CD4-positive, alpha-beta memory T cell (primary cell): ENCODE measurements at regions not wholly inside any gene's neighbourhood (a gene's known extent, or its start where the extent isn't known, plus 50 kb on each side); places are given as distances from the start of the nearest gene placed in this dataset.

Experiments used
- CTCF ChIA-PET: fragments of 350-600 bp; sonication (Branson Sonifier 250); formaldehyde crosslinking; loops from one replicate; lab custom pipeline; 2021; ENCODE audit warnings: inconsistent platforms; ENCODE audit not compliant: partially characterized antibody; lab: Charles Lee
- POLR2A ChIA-PET: fragments of 350-600 bp; sonication (Branson Sonifier 250); formaldehyde crosslinking; loops from one replicate; lab custom pipeline; 2021; ENCODE audit not compliant: partially characterized antibody; lab: Charles Lee
- DNase-seq, 5 donors: peaks; one replicate each; pipeline versions ENCODE4 v3.0.0 to v3.0.0-alpha.2; 2020 to 2022; ENCODE audit warnings: mixed read lengths in 1 of 5
- H3K27ac ChIP-seq: one replicate; pipeline ENCODE4 v1.7.0; 2013; ENCODE audit warnings: low read depth, low read length
- H3K27me3 ChIP-seq: 2 replicates; pipeline ENCODE4 v1.7.0; 2013; ENCODE audit warnings: mild to moderate bottlenecking, low read length, moderate library complexity; ENCODE audit not compliant: insufficient read depth
- H3K36me3 ChIP-seq: 2 replicates; pipeline ENCODE4 v1.7.0; 2013; ENCODE audit warnings: mild to moderate bottlenecking, low read length, moderate library complexity; ENCODE audit not compliant: insufficient read depth
- H3K4me1 ChIP-seq: 2 replicates; pipeline ENCODE4 v1.7.0; 2013; ENCODE audit warnings: mild to moderate bottlenecking, low read length, moderate library complexity; ENCODE audit not compliant: insufficient read depth
- H3K4me3 ChIP-seq, 2 donors: one replicate each; pipeline ENCODE4 v1.7.0; 2013; ENCODE audit warnings: low read length in 2 of 2, mild to moderate bottlenecking in 1 of 2
- H3K9me3 ChIP-seq, 2 donors: one replicate each; pipeline ENCODE4 v1.7.0; 2013; ENCODE audit warnings: low read length in 2 of 2, control low read depth in 1 of 2; ENCODE audit not compliant: control insufficient read depth in 1 of 2
- H3K27ac Mint-ChIP-seq, 7 donors: one replicate each; pipeline ENCODE4 v1.8.0; 2020 to 2021; ENCODE audit warnings: mixed read lengths in 7 of 7, mild to moderate bottlenecking in 6 of 7, inconsistent platforms in 3 of 7, moderate library complexity in 3 of 7
- H3K27me3 Mint-ChIP-seq, 2 donors: one replicate each; pipeline ENCODE4 v1.8.0; 2020 to 2021; ENCODE audit warnings: mixed read lengths in 2 of 2
- H3K36me3 Mint-ChIP-seq, 2 donors: one replicate each; pipeline ENCODE4 v1.8.0; 2020 to 2021; ENCODE audit warnings: mixed read lengths in 2 of 2, inconsistent platforms in 1 of 2, mild to moderate bottlenecking in 1 of 2
- H3K4me1 Mint-ChIP-seq, 4 donors: one replicate each; pipeline ENCODE4 v1.8.0; 2020 to 2021; ENCODE audit warnings: mixed read lengths in 4 of 4, mild to moderate bottlenecking in 1 of 4
- H3K4me3 Mint-ChIP-seq, 8 donors: one replicate each; pipeline ENCODE4 v1.8.0; 2020 to 2021; ENCODE audit warnings: mixed read lengths in 8 of 8, mild to moderate bottlenecking in 7 of 8, moderate library complexity in 6 of 8, inconsistent platforms in 3 of 8
- H3K9me3 Mint-ChIP-seq, 8 donors: one replicate each; pipeline ENCODE4 v1.8.0; 2020 to 2021; ENCODE audit warnings: mixed read lengths in 8 of 8, mild to moderate bottlenecking in 5 of 8, inconsistent platforms in 3 of 8, moderate library complexity in 1 of 8
- intact Hi-C: fragments of 100-400 bp; cut with micrococcal nuclease; formaldehyde crosslinking; loops from one replicate; pipeline ENCODE4 v1.15.1; 2023

GRCh38 chrX:128294198-128294597 is 242.0 kb upstream of the ACTRT1 start:
- H3K27me3 ChIP-seq: no peaks in the 10 kb centered on the region
- POLR2A ChIA-PET: no interaction called here
- H3K4me1 ChIP-seq: no peaks in the 10 kb centered on the region
- Mint-ChIP-seq H3K9me3 (peaks cover 0 to 5% (median under 1%) of the 10 kb centered on the region in 8 donors), H3K4me3 (no peak overlapping the region), H3K4me1 (no peaks in the 10 kb centered on the region), H3K27ac (no peak overlapping the region), H3K27me3 (no peaks in the 10 kb centered on the region), H3K36me3 (no peaks in the 10 kb centered on the region)
- no peak overlapping the region for H3K4me3 ChIP-seq
- no peaks in the 10 kb centered on the region for H3K36me3 ChIP-seq
- DNase-seq: no peak
- intact Hi-C loops: no loop called here
- no peaks in the 10 kb centered on the region for H3K9me3 ChIP-seq
- CTCF ChIA-PET: no interaction called here
- H3K27ac ChIP-seq: no peak overlapping the region

- Histone ChIP-seq H3K36me3 (no peaks in the 10 kb centered on the region), H3K27me3 (no peaks in the 10 kb centered on the region), H3K9me3 (no peaks in the 10 kb centered on the region), H3K27ac (no peak overlapping the region), H3K4me1 (no peaks in the 10 kb centered on the region), H3K4me3 (no peak overlapping the region)
- intact Hi-C loops: no loop called here
- ChIA-PET POLR2A (no interaction called here), CTCF (no interaction called here)
- Mint-ChIP-seq H3K4me3 (no peak overlapping the region), H3K27me3 (no peaks in the 10 kb centered on the region), H3K27ac (no peak overlapping the region), H3K9me3 (peaks cover 0 to 5% (median 0%) of the 10 kb centered on the region in 8 donors), H3K4me1 (no peaks in the 10 kb centered on the region), H3K36me3 (no peaks in the 10 kb centered on the region)
- DNase-seq: no peak
These were observed 235.5 kb upstream of the ACTRT1 start for GRCh38 chrX:128287693-128288092.

- H3K27me3 ChIP-seq: no peaks in the 10 kb centered on the region
- no peaks in the 10 kb centered on the region for H3K4me1 Mint-ChIP-seq
- no peak overlapping the region for H3K27ac Mint-ChIP-seq
- POLR2A ChIA-PET: no interaction called here
- H3K27me3 Mint-ChIP-seq: no peaks in the 10 kb centered on the region
- peaks cover 0 to 7% (median 0%) of the 10 kb centered on the region in 8 donors for H3K9me3 Mint-ChIP-seq
- no peaks in the 10 kb centered on the region for H3K36me3 Mint-ChIP-seq
- DNase-seq: no peak
- no peak overlapping the region for H3K4me3 Mint-ChIP-seq
- no peak overlapping the region for H3K27ac ChIP-seq
- no peaks in the 10 kb centered on the region for H3K36me3 ChIP-seq
- no peaks in the 10 kb centered on the region for H3K9me3 ChIP-seq
- CTCF ChIA-PET: no interaction called here
- no peaks in the 10 kb centered on the region for H3K4me1 ChIP-seq
- no peak overlapping the region for H3K4me3 ChIP-seq
- intact Hi-C loops: no loop called here
These were observed 198.4 kb upstream of the ACTRT1 start for GRCh38 chrX:128250621-128251020.

GRCh38 chrX:128216364-128216763 is 164.2 kb upstream of the ACTRT1 start:
- Mint-ChIP-seq H3K27me3 (no peaks in the 10 kb centered on the region), H3K36me3 (no peaks in the 10 kb centered on the region), H3K9me3 (peaks cover 0 to 13% (median 6%) of the 10 kb centered on the region in 8 donors), H3K4me1 (no peaks in the 10 kb centered on the region), H3K27ac (no peak overlapping the region), H3K4me3 (no peak overlapping the region)
- DNase-seq: no peak
- H3K4me3 ChIP-seq: no peak overlapping the region
- POLR2A ChIA-PET: no interaction called here
- H3K27ac ChIP-seq: no peak overlapping the region
- CTCF ChIA-PET: no interaction called here
- no peaks in the 10 kb centered on the region for H3K36me3 ChIP-seq
- H3K9me3 ChIP-seq: no peaks in the 10 kb centered on the region
- H3K4me1 ChIP-seq: no peaks in the 10 kb centered on the region
- intact Hi-C loops: no loop called here
- no peaks in the 10 kb centered on the region for H3K27me3 ChIP-seq

GRCh38 chrX:128165884-128166408 is 113.7 kb upstream of the ACTRT1 start:
- no peak overlapping the region for H3K4me3 ChIP-seq
- no peaks in the 10 kb centered on the region for H3K27me3 ChIP-seq
- H3K27me3 Mint-ChIP-seq: no peaks in the 10 kb centered on the region
- H3K27ac Mint-ChIP-seq: no peak overlapping the region
- H3K4me1 ChIP-seq: no peaks in the 10 kb centered on the region
- POLR2A ChIA-PET: no interaction called here
- peaks cover 0 to 7% (median 0%) of the 10 kb centered on the region in 8 donors for H3K9me3 Mint-ChIP-seq
- no peak for DNase-seq
- CTCF ChIA-PET: no interaction called here
- H3K4me1 Mint-ChIP-seq: no peaks in the 10 kb centered on the region
- H3K9me3 ChIP-seq: no peaks in the 10 kb centered on the region
- H3K36me3 Mint-ChIP-seq: no peaks in the 10 kb centered on the region
- intact Hi-C loops: no loop called here
- H3K27ac ChIP-seq: no peak overlapping the region
- no peaks in the 10 kb centered on the region for H3K36me3 ChIP-seq
- no peak overlapping the region for H3K4me3 Mint-ChIP-seq

GRCh38 chrX:128156204-128156603 is 104.0 kb upstream of the ACTRT1 start:
- Histone ChIP-seq H3K4me3 (no peak overlapping the region), H3K36me3 (no peaks in the 10 kb centered on the region), H3K27me3 (no peaks in the 10 kb centered on the region), H3K4me1 (no peaks in the 10 kb centered on the region), H3K27ac (no peak overlapping the region), H3K9me3 (no peaks in the 10 kb centered on the region)
- ChIA-PET POLR2A (no interaction called here), CTCF (no interaction called here)
- no peak for DNase-seq
- no peaks in the 10 kb centered on the region for H3K4me1 Mint-ChIP-seq
- intact Hi-C loops: no loop called here
- H3K36me3 Mint-ChIP-seq: no peaks in the 10 kb centered on the region
- H3K27ac Mint-ChIP-seq: no peak overlapping the region
- H3K9me3 Mint-ChIP-seq: peaks cover 0 to 14% (median 4%) of the 10 kb centered on the region in 8 donors
- H3K4me3 Mint-ChIP-seq: no peak overlapping the region
- H3K27me3 Mint-ChIP-seq: no peaks in the 10 kb centered on the region

- Mint-ChIP-seq H3K9me3 (peaks cover 0 to 11% (median 0%) of the 10 kb centered on the region in 8 donors), H3K27me3 (no peaks in the 10 kb centered on the region), H3K4me3 (no peak overlapping the region), H3K4me1 (no peaks in the 10 kb centered on the region), H3K36me3 (no peaks in the 10 kb centered on the region), H3K27ac (no peak overlapping the region)
- intact Hi-C loops: no loop called here
- Histone ChIP-seq H3K36me3 (no peaks in the 10 kb centered on the region), H3K27me3 (no peaks in the 10 kb centered on the region), H3K4me1 (no peaks in the 10 kb centered on the region), H3K4me3 (no peak overlapping the region), H3K27ac (no peak overlapping the region), H3K9me3 (no peaks in the 10 kb centered on the region)
- no peak for DNase-seq
- POLR2A ChIA-PET: no interaction called here
- CTCF ChIA-PET: no interaction called here
These were observed 90.5 kb upstream of the ACTRT1 start for GRCh38 chrX:128142745-128143144.

GRCh38 chrX:128106630-128107029 is 54.4 kb upstream of the ACTRT1 start:
- H3K4me3 ChIP-seq: no peak overlapping the region
- Mint-ChIP-seq H3K36me3 (no peaks in the 10 kb centered on the region), H3K27me3 (no peaks in the 10 kb centered on the region), H3K4me3 (no peak overlapping the region), H3K27ac (no peak overlapping the region), H3K4me1 (no peaks in the 10 kb centered on the region), H3K9me3 (peaks cover 0 to 9% (median 0%) of the 10 kb centered on the region in 8 donors)
- ChIA-PET CTCF (no interaction called here), POLR2A (no interaction called here)
- intact Hi-C loops: no loop called here
- DNase-seq: no peak
- H3K4me1 ChIP-seq: no peaks in the 10 kb centered on the region
- no peaks in the 10 kb centered on the region for H3K9me3 ChIP-seq
- H3K36me3 ChIP-seq: no peaks in the 10 kb centered on the region
- no peaks in the 10 kb centered on the region for H3K27me3 ChIP-seq
- no peak overlapping the region for H3K27ac ChIP-seq
